GM19043 (cell line): ENCODE measurements at regions not wholly inside any gene's neighbourhood (a gene's known extent, or its start where the extent isn't known, plus 50 kb on each side); places are given as distances from the start of the nearest gene placed in this dataset.

Source experiments
- ATAC-seq: cut with Tn5 transposase; IDR thresholded peaks from one replicate; pipeline ENCODE4 v1.9.1; 2021; ENCODE audit warnings: low read depth; ENCODE audit not compliant: unreplicated experiment

DNA sequence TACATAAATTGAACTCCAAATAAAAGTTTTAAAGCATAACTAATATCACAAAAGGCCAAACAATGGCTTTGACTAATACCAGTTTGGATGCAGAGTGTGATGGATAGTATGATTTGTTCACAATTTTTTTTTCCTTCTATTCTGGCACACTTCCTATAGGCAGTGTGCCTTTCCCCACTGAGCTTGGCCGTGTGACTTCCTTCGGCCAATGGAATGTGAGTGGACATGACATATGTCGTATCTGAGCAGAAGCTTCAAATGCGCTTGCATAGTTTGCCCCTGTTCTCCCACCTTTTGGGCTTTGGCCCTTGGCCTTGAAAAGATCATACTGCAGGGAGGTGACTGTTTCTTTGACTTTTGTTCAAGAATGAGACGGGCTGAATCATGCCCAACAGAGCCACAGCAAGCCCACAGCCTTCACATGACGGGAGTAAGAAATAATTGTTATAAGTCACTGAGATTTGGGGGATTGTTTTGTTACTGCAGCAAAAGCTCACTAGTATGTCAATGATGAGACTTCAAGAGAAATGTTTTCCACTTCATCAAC, 279.9 kb upstream of the NEBL start:
- ATAC-seq = no peak

DNA sequence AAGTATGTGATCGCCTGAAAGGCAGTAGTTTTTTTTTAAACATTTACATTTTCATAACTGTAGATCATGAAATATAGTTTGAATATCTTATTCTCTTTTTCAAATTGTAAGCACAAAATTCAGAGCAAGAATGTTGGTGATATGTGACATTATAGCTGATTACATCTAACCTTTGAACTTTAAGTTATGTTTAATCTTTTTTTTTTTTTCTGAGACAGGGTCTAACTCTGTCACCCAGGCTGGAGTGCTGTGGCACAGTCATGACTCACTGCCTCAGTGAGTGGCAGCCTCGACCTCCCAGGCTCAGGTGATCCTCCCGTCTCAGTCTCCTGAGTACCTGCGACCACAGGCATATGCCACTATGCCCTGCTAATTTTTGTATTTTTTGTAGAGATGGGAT, 278.7 kb upstream of the NEBL start:
- no peak for ATAC-seq

DNA sequence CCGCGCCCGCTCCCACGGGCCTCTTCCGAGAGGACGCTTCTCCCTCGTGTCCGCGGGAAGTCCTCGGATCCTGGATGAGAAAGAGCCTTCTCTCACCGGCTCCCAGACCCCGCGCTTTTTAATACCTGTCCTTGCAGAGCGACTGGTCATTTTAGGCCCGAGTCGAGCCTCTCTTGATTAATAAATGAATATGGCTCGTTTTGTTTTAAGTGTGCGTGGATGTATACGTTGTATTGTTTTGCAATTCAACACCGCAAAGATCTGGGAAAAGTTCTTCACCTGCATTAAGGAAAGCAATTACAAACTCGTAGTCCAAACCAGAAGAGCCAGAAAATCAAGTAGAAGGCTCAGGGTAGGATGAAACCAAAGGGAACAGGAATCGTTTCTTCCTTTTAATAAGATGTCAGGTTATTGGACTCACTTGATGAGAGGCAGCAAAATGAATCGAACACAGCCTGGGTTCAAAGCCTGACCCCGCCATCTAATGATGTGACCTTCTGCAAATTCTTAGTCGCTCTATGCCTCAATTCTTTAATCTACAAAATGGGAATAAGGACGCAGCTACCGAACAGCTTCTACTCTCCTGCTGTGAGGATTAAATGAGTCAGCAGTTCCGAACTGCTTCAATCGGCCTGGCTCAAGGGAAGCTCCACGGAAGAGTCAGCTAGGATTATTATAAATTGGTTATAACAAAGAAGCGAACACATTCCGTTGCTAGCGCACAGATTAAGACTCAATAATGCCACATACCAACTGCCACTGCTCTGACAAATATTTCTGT, 277.8 kb upstream of the NEBL start:
- ATAC-seq = no peak

DNA sequence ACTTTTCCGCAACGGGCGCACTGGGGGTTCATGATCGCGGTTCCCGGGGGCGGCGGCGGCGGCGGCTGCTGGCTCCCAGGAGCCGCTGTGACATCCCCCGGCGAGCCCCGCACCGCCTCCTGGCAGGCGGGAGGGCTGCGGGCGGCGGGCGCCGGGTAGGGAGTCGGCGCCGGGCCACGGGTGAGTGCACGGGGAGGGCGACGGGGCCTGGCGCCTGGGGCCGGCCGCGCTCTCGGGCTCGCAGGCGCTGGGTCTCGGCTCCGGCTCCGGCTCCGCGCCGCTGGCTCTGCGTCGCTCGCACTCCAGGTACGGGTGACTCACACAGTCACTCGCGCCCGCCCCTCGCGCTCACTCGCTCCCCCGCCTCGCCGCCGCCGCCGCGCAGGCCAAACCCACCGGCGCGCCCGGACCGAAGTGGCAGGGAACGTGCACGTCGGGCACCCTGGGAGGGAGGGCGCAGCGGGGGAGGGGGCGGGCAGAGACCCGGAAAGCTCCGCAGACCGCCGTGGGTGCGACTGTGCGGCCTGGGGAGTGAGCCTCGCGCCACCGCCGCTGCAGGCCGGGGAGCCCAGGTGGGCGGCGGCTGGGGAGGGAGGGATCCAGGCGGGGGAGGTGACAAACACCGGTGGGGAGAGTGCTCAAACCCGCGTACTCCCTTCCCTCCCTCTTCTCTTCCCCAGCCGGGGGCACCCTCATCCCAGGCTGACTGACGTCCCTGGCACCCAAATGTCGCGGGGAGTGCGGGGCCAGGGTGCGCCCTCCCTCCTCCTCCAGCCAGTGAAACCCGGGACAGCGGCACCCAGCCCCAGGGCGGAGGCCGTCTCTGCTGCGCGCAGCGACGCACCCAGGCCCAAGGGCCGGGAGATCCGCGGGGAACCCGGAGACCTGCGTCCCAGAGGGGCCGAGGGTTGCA, 276.9 kb upstream of the NEBL start:
- no peak for ATAC-seq

DNA sequence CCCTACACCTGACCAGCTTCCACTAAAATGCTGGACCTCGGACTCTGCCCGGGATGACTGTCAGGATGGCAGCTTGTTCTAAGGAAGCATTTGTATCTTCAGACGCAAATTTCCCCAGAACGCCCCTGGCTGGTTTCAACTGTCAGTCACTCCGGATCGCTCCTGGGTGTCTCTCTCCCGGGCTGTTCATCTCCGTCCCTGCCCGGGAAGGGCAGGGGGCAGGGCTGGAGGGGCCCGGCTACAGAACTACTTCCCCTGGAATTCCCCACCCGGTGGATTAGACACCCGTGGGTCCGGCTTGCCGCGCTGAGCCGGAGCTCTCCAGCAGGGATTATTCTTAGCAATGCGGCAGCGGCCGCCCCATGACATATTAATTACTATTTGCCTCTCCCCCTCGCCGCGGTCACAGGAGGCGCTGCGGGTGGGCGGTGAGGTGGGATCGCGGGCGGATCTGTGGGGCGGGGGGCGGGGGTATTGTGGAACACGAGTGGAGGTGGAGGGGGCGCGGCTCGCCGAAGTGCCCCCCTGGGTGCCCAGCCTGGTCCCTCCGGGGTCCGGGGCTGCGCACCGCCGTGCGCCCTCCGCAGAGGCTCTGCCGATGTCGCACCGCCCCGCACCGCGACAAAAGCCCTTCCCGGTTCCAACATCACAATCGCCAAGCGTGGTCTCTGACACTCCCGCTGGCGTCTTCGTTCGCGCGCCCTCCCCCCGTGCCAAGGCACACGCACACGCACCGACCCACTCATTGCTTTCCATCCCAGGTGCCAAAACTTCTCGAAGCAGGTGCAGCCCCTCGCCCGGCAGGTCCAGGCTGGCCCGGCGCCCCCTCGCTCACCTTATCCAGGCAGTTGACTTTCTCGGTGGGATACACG, 276.1 kb upstream of the NEBL start:
- ATAC-seq = no peak

DNA sequence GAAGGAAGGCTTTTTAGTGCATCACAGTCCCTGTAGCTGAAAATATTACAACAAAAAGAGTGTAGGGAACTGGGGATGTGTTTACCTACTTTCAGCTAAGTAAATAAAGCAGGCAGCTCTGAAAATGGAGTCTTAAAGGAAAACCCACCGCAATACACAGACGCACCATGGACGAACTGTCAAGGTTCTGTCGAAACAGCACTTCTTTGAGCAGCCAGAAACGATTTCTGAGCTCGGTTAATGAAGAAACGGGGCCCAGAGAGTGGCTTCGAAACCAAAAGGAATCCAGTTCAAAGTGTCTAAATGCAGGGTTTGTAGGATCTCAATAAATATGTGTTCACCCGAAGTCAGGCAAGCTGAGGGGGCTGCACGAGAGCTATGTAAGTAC, 275.4 kb upstream of the NEBL start:
- no peak for ATAC-seq

DNA sequence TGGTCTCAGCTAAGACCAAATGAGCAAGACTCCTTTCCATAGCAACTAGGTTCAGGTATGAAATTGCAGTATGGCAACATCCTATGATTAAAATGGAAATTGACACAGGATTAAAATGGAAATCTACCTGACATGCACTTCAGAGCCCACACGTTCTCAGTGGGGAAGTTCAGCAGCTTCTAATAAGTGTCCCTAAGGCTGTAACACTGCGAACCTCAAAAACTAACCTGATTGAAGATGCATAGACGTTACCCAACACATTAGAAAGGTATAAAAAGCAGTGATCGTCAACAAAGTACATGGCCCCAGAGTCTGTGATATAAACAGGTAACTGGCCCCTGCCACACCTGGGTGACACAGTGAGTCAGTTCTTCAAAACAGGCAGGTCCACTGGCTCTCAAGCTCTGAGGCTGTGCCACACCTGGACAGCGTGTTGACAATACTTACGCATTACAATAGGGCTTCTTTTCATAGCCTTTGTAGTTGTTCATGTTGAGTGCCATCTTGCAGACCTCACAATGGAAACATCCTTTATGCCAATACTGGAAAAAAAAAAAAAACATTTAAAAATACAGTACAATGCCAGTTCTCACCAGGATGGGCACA, 274.9 kb upstream of the NEBL start:
- ATAC-seq = no peak

DNA sequence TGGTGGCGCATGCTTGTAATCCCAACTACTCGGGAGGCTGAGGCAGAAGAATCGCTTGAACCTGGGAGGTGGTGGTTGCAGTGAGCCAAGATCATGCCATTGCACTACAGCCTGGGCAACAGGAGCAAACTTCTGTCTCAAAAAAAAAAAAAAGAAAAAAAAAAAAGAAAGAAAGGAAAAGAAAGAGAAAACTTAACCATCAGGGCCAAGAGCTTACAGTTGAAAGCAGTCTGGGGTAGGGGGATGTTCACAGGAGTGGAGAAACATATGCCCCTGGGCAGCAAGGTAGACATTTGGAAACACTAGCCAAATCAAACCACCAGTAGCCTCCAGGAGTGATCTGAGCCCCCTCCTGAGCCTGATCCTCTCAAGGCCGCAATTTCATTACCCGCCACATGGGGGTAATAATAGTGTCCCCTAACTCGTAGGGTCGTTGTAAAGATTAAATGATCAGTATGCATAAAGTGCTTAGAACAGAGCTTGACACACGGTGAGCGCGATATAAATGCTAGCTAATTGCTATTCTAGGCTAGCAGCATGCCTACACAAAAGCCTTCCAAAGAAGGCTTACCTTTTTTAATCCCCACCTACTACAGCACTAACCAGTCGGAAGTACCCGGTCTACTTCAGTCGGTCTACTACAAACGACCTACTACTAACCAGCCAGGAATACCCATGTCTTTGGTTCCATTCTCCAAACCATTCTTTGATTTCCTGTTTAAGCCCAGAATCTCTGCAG, 274.3 kb upstream of the NEBL start:
- ATAC-seq = no peak

DNA sequence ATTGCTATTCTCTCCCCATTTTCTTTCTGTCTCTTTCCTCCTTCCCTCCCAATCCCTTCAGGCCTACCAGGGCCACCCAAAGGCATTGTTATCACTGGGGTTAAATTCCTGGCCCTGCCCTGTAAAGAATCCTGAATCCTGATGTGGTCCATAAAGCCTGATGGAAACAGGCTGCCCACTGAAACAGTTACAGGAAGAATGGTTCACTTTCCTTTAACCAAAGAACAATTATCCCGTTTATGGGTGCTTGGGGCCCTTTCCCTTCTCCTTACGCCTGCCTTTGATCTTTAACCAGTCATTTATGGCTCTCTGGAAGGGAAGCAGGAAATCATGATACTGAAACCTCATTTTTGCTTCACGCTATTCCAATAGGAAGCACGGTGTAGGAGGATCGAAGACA, 273.1 kb upstream of the NEBL start:
- ATAC-seq = no peak

DNA sequence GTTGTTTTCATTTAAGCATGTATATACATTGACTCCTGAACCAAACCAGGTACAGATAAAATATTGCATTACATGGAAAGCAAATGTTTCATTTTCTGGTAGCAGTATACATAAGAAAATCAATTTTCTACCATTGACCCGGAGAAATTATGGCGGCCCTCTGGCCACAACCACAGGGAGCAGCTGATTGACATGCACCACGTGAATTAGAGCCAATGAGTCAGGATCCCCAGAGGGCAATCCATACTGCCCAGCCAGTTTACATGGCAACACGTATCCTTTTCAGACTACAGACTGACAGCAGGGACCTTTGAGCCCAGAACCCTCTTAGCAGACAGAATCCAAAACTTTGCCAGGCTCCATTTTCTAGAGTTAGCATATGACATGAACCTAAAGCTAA, 272.2 kb upstream of the NEBL start:
- ATAC-seq = no peak

DNA sequence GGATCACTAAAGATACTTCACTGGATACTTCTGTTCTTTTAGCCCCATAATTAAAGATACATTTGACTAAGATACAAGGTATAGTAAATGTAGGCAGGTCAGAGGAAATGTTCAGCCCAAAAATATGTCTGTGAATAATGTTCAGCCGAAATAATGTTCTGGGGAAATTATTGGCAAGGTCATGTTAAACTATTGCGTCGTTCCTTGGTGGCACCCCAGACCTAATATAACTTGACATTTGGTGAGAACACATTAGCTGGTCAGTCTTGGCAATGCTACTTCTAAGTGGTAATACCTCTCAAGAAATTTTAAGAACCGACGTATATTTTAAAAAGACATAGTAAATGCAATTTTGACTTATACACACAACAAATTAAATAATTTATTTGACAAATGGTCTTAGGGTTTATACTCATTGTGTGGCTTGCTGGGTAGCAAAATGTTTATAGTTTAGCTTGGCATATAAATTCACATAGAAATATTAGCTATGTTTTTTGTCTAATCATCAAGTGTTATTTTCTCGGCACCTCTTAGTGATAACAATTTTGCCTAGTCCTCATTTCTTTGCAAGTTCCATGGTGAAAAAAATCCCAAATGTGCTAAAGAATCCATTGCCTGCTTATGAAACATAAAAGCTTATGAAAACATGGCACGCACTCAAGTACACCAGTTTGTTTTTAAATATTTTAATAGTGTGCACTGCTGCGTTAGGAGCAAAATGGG, 270.3 kb upstream of the NEBL start:
- no peak for ATAC-seq

DNA sequence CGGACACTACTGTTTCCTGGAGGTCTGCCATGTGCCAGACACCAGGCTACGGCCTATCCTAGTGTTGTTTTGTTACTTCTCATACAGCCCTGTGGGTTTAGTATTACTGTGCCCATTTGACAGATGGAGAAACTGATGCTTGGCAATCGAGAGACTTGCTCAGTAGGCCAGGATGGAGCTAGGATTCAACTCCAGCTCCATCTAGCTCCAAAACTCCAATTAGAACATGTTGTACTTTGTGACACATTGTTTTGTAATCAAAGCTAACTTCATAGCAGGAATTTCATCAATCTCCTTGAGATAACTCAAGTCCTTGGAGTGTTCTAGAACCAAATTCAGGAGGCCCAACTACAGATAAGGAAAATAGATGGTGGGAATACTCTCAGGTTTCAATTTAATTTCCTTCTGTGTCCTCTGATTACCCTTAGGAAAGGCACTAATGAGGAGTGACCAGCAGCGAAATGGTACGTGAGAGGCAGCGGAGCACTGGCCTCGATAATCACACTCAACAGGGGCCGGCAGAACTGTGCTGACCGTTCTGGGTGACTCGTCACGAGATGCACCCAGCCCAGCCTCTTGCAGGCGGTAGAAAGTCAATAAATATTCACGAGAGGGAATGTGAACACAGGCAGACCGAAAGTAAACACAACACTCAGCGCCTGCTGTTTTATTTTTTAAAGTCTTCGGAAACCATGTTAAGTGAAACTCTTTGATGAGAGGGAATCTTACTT, 269.6 kb upstream of the NEBL start:
- ATAC-seq = no peak

DNA sequence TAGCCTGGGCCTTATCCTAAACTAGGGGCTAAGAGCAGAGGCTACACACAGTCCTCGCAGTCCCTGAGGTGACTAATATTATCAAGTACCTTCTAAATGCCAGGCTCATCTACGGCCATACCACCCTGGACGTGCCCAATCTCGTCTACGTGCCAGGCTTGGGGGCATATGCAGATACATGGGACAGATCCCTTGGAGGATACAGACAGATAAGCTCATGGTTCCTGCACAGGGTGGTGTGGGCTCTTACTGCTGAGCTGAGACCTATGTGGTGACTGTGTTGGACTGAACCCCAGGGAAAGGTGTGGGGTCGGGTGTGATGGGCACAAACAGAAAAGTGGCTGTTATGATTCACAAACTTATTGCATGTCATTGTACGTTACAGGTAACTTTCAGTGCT, 268.4 kb upstream of the NEBL start:
- no peak for ATAC-seq

DNA sequence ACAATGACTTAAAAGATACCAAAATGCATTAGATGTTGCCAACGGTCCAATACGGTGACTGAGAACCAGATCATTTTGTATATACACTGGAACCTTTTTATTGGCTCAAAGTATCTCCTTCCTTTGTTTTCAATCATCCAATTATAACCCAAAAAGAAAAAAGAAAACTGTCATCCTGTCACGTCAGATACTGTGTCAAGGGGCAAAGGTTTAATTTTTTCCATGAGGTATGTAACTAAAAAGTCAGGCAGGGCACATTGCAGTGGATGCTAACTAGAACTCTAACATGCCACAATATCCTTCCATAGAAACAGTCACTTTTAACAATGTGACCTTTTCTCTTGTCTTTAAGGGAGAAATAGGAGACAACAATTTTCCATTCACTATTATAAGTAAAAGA, 267.6 kb upstream of the NEBL start:
- ATAC-seq = no peak

DNA sequence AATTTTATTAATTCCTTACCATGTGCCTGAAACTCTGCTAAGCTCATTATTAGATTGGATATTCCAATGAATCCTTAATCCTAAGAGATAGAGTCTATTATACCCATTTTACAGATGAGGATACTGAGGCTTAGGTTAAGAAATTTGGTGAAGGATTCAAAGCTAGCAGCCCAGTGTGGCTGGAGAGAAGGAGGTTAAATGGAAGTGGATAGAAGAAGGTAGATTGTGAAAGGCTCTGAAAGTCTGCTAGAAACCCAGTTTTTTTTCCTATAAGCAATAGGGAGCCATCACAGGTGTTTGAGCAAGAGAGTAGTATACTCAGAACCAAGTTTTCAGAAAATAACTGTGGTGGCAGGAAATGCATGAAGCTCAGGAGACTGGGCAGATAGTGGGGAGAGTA, 265.8 kb upstream of the NEBL start:
- no peak for ATAC-seq

DNA sequence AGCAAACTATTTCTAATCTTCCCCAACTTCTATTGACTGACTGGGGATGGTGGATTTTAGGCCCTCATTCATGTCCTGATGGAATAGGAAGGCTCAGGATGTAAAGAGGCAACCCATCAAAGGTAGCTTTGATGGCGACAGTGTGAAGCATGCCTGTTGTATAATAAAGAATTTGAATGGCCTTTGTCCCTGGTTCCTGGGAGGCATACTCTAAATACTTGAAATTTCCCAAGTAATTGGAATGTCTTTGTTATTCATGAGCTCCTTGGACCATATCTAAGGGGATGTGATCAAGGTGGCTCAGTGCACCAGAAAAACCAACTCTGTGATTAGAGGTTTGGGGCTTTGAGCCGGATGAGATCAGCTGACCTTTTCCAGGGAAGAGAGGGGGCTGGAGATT, 264.5 kb upstream of the NEBL start:
- no peak for ATAC-seq

DNA sequence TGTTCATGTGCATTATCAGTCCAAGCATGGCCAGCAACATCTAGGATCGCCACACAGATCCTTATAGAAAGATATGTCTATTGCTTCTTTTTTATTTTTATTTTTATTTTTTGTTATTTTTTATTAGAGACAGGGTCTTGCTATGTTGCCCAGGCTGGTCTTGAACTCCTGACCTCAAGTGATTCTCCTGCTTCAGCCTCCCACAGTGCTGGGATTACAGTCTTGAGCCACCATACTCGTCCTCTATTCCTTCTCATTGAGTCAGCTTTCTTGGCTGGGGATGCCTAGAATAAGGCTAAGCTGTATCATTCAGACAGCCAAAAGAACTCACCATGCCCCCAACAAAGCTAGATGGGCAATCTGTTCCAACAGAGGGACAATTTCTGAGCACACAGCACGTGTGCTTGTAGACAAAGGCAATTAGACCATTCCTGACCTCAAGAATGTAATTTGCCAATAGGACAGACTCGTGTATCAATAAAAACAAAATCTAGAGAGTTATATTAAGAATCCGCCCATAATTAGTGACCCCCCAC, 264.0 kb upstream of the NEBL start:
- ATAC-seq = no peak

DNA sequence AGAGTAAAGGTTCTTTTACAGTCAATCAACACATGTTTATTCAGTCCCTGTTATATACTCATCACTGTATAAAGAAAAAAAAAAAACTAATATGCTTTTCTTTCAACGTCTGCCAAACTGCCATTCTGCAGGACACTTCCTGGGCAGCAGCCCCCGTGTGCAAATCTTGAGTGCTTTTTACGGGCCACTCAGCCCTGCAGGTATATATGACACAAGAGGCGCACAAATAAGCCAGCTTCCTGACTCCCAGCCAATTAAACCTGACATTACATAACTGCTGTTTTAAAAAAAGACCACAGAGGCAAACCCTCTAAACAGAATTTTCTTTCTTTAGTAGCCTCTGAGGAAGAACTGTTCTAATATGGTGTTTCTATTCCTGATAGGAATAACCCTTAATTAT, 263.0 kb upstream of the NEBL start:
- ATAC-seq = no peak
